Activated B cell treated with CpG ODN at 0.5 μM for 24 hours (primary cell): ENCODE measurements at regions not wholly inside any gene's neighbourhood (a gene's known extent, or its start where the extent isn't known, plus 50 kb on each side); places are given as distances from the start of the nearest gene placed in this dataset.

ENCODE experiments used
- ATAC-seq: fragments of 200-7000 bp; cut with Tn5 transposase; one replicate; pipeline ENCODE4 v1.10.0; 2021; ENCODE audit warnings: low read depth, mild to moderate bottlenecking, moderate library complexity
- CTCF ChIA-PET: fragments of 350-600 bp; sonication (Branson Sonifier 250); formaldehyde crosslinking; loops from one replicate; lab custom pipeline; 2021; ENCODE audit warnings: antibody characterized with exemption; lab: Charles Lee
- POLR2A ChIA-PET: fragments of 350-600 bp; sonication (Branson Sonifier 250); formaldehyde crosslinking; loops from one replicate; lab custom pipeline; 2021; ENCODE audit warnings: antibody characterized with exemption; lab: Charles Lee
- DNase-seq: peaks from one replicate; pipeline ENCODE4 v3.0.0; 2022
- H3K27ac Mint-ChIP-seq: one replicate; pipeline ENCODE4 v1.8.0; 2020; ENCODE audit warnings: mixed read lengths
- H3K27me3 Mint-ChIP-seq: one replicate; pipeline ENCODE4 v1.8.0; 2021; ENCODE audit warnings: mixed read lengths
- H3K36me3 Mint-ChIP-seq: one replicate; pipeline ENCODE4 v1.8.0; 2021; ENCODE audit warnings: low read depth, mixed read lengths
- H3K4me1 Mint-ChIP-seq: one replicate; pipeline ENCODE4 v1.8.0; 2021; ENCODE audit warnings: mixed read lengths
- H3K4me3 Mint-ChIP-seq: one replicate; pipeline ENCODE4 v1.8.0; 2020; ENCODE audit warnings: mild to moderate bottlenecking, mixed read lengths
- H3K9me3 Mint-ChIP-seq: one replicate; pipeline ENCODE4 v1.8.0; 2020; ENCODE audit warnings: mixed read lengths
- CTCF ChIP-seq: fragments of 200-600 bp; IDR thresholded peaks from one replicate; pipeline ENCODE4 v1.8.0; 2022; ENCODE audit warnings: antibody characterized with exemption, mild to moderate bottlenecking
- intact Hi-C: fragments of 100-400 bp; cut with micrococcal nuclease; formaldehyde crosslinking; loops from one replicate; pipeline ENCODE4 v1.15.1; 2024

- DNase-seq (no peak), ATAC-seq (no peak)
- intact Hi-C loops, result no loop called here
- Mint-ChIP-seq H3K27ac (no peak overlapping the region), H3K27me3 (peaks cover 9% of the 10 kb centered on the region), H3K36me3 (no peaks in the 10 kb centered on the region), H3K9me3 (no peaks in the 10 kb centered on the region), H3K4me3 (no peak overlapping the region), H3K4me1 (no peaks in the 10 kb centered on the region)
- ChIA-PET POLR2A (no interaction called here), CTCF (interaction anchor here (1.2 kb wide), 1 partner anchor 14 kb away, joined by 5 read pairs; no protein-coding TSS in a partner anchor)
- TF ChIP-seq CTCF, result no peak
Measured at GRCh38 chr2:64344999-64345576, 108.9 kb upstream of the LGALSL start.

- no peaks in the 10 kb centered on the region for H3K36me3 Mint-ChIP-seq
- H3K9me3 Mint-ChIP-seq, result no peaks in the 10 kb centered on the region
- intact Hi-C loops, result no loop called here
- ChIA-PET POLR2A (no interaction called here), CTCF (interaction anchor here (1.2 kb wide), 1 partner anchor 15 kb away, joined by 5 read pairs; no protein-coding TSS in a partner anchor)
- H3K27ac Mint-ChIP-seq, result no peak overlapping the region
- DNase-seq, result no peak
- no peak overlapping the region for H3K4me3 Mint-ChIP-seq
- TF ChIP-seq CTCF, result no peak
- H3K27me3 Mint-ChIP-seq, result peaks cover 5% of the 10 kb centered on the region
- H3K4me1 Mint-ChIP-seq, result no peaks in the 10 kb centered on the region
- ATAC-seq, result no peak
Measured at GRCh38 chr2:64345998-64346397, 108.0 kb upstream of the LGALSL start.

DNA sequence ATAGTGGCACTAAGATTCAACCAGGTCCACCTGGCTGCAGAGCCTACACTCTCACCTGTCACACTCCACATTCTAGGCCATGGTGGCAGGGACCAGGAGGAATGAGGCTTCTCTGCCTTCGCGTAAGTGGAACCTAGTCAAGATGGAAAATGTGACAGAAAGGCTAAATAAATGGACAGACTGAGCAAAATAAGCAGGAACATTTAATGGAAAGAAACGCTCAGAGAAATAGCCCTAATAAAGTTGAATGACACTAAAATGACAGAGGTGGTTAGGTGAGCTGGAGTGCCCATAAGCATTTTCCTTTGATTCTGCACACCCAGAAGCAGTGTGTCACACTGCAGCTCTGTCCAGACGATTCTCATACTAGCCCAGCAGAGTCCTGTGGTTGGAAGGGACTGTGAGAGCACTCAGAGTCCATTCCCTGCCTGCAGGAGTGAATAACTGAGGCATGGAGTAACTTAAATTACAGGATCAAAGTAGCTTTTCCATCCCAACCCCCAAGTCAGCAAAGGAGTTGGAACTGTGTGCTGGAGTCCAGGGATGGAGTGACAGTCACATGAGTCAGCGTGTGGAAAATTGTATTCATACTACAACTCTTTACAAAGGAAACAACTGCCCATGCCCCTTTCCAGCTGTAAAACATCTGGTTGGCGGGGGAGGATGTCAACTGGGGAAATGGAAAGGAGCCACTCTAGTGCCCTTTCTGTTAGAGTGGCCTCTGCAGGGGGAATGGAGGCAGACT, 105.4 kb upstream of the LGALSL start:
- ATAC-seq (no peak), DNase-seq (no peak)
- Mint-ChIP-seq H3K4me3 (no peak overlapping the region), H3K36me3 (no peaks in the 10 kb centered on the region), H3K27ac (no peak overlapping the region), H3K4me1 (no peaks in the 10 kb centered on the region), H3K9me3 (peaks cover 4% of the 10 kb centered on the region), H3K27me3 (peaks cover 5% of the 10 kb centered on the region)
- TF ChIP-seq CTCF, result no peak
- ChIA-PET POLR2A (no interaction called here), CTCF (no interaction called here)
- intact Hi-C loops, result no loop called here

DNA sequence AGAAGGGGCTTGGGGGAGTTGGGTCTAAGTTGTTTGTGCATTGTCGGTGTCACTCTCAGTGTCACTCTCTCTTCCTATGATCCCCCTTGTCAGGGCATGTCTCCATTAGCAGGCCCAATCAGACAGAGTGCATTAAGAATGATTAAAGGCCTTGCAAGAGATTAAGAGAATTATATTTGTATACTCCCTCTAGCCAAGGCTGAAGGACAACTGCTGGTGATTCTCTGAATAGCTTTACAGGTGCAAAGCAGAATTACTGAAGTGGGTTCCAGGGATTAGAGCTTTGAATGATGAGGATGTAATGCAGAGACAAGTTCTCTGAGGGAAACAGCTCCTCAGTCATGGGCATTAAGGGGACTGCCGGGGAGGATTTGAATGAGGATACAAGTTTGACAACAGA, 104.8 kb upstream of the LGALSL start:
- DNase-seq, result no peak
- H3K4me1 Mint-ChIP-seq, result no peaks in the 10 kb centered on the region
- POLR2A ChIA-PET, result no interaction called here
- H3K4me3 Mint-ChIP-seq, result no peak overlapping the region
- peaks cover 4% of the 10 kb centered on the region for H3K9me3 Mint-ChIP-seq
- CTCF ChIA-PET, result no interaction called here
- TF ChIP-seq CTCF, result no peak
- H3K27ac Mint-ChIP-seq, result no peak overlapping the region
- H3K27me3 Mint-ChIP-seq, result peaks cover 9% of the 10 kb centered on the region
- intact Hi-C loops, result no loop called here
- no peak for ATAC-seq
- no peaks in the 10 kb centered on the region for H3K36me3 Mint-ChIP-seq

DNA sequence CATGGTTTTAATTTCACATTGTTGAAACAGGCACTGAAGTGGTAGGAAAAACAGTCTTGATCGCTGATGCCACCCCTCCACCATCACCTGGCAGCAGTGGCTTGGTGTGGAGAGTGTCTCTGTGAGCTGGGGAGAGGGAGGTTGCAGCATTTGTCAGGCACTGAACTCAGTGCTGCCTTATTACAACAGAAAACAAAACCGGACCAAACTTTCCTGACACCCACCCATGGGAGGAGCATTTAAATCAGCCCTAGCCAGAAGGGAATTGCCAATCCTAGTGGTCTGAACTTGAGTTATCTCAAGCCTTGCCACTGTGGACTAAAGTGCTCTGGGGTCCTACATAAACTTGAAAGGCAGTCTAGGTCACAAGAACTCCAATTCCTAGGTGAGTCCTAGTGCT, 103.0 kb upstream of the LGALSL start:
- CTCF ChIA-PET, result no interaction called here
- TF ChIP-seq CTCF, result no peak
- H3K4me3 Mint-ChIP-seq, result no peak overlapping the region
- intact Hi-C loops, result no loop called here
- peaks cover 4% of the 10 kb centered on the region for H3K9me3 Mint-ChIP-seq
- no peaks in the 10 kb centered on the region for H3K36me3 Mint-ChIP-seq
- ATAC-seq (no peak), DNase-seq (no peak)
- POLR2A ChIA-PET, result no interaction called here
- no peaks in the 10 kb centered on the region for H3K4me1 Mint-ChIP-seq
- H3K27me3 Mint-ChIP-seq, result peaks cover 10% of the 10 kb centered on the region
- H3K27ac Mint-ChIP-seq, result no peak overlapping the region
